Gastroesophageal sphincter (tissue), 3 donors: ENCODE measurements at regions not wholly inside any gene's neighbourhood (a gene's known extent, or its start where the extent isn't known, plus 50 kb on each side); places are given as distances from the start of the nearest gene placed in this dataset.

ENCODE experiments used
- EP300 ChIP-seq: sonication (generic); formaldehyde crosslinking; IDR thresholded peaks from one replicate; pipeline ENCODE4 v1.6.1; 2017; ENCODE audit warnings: antibody characterized with exemption, mild to moderate bottlenecking
- POLR2A ChIP-seq, 2 donors: fragments of 450-650 bp; IDR thresholded peaks; one replicate each; pipeline ENCODE4 v1.6.1; 2017; ENCODE audit warnings: antibody characterized with exemption in 2 of 2, mild to moderate bottlenecking in 2 of 2, moderate library complexity in 1 of 2
- POLR2AphosphoS5 ChIP-seq: sonication (generic); formaldehyde crosslinking; IDR thresholded peaks from one replicate; pipeline ENCODE4 v1.6.1; 2017; ENCODE audit warnings: antibody characterized with exemption
- TF ChIP-seq, protein P1 (sequence below), 4 experiments: fragments of 200-600 bp in 2 of 4; fragments of 450-650 bp in 2 of 4; sonication (generic) in 1 of 4; IDR thresholded peaks; one replicate each; pipeline ENCODE4 v1.5.1; 2017 to 2019; ENCODE audit warnings: antibody characterized with exemption in 4 of 4, mild to moderate bottlenecking in 2 of 4, moderate library complexity in 2 of 4

DNA sequence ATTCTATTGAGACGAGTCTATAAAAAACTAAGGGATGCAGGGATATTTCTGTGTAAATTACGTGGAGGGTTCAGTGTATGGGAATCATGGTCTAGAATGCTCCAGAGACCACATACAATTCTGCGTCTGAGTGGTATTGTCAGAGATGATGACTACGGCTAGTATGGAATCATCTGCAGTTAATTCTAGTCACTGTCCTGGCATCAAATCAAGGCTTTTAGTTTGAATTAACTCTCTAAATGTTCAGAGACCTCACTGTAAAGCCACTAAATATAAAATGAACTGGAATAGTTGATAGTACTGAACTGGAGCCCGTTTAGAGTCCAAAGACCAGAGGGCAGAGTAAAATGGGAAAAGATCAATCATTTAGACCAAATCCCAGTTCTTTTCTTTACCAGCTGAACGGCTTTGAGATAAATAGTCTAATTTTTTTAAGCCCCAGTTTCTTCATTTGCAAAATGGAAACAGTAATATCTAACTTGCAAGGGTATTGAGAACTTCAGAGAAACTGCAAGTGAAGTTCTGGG lies 599.8 kb downstream of the EBF1 start:
- TF ChIP-seq POLR2A (IDR thresholded peaks at IDR 0.05), result no peak
- TF ChIP-seq, protein P1, sequence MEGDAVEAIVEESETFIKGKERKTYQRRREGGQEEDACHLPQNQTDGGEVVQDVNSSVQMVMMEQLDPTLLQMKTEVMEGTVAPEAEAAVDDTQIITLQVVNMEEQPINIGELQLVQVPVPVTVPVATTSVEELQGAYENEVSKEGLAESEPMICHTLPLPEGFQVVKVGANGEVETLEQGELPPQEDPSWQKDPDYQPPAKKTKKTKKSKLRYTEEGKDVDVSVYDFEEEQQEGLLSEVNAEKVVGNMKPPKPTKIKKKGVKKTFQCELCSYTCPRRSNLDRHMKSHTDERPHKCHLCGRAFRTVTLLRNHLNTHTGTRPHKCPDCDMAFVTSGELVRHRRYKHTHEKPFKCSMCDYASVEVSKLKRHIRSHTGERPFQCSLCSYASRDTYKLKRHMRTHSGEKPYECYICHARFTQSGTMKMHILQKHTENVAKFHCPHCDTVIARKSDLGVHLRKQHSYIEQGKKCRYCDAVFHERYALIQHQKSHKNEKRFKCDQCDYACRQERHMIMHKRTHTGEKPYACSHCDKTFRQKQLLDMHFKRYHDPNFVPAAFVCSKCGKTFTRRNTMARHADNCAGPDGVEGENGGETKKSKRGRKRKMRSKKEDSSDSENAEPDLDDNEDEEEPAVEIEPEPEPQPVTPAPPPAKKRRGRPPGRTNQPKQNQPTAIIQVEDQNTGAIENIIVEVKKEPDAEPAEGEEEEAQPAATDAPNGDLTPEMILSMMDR (IDR thresholded peaks at IDR 0.05), result no peak
- TF ChIP-seq POLR2AphosphoS5, result no peak
- no peak for TF ChIP-seq EP300
